Fibroblast of peridontal ligament (primary cell): ENCODE measurements at regions not wholly inside any gene's neighbourhood (a gene's known extent, or its start where the extent isn't known, plus 50 kb on each side); places are given as distances from the start of the nearest gene placed in this dataset.
"Not testable (repeated sequence)": the region's sequence is repeated elsewhere in the genome, so short reads cannot be mapped to it uniquely, and the experiment has no call there.

Source experiments
- DNase-seq: peaks from one replicate; pipeline ENCODE4 v3.0.0-alpha.2; 2010; ENCODE audit errors: extremely low read depth

DNA sequence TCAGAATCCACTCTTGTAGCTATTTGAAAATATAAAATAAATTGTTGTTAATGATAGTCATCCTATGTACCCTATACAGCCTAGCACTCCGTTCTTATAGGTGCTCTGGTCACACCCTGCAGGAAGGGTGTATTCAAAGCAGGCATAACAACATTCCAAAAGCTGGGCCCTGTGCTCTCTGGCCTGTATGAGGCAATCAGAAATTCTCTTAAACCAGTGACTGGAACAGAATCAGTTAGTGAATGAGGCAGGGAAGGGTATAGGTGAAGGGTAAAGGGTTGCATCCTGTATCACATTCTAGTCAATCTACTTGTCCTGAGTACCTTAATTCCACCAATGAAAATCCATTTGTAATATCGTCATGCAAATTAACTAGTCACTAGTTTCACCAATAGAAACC is 154.5 kb upstream of the ZNF217 start:
- no peak for DNase-seq

DNA sequence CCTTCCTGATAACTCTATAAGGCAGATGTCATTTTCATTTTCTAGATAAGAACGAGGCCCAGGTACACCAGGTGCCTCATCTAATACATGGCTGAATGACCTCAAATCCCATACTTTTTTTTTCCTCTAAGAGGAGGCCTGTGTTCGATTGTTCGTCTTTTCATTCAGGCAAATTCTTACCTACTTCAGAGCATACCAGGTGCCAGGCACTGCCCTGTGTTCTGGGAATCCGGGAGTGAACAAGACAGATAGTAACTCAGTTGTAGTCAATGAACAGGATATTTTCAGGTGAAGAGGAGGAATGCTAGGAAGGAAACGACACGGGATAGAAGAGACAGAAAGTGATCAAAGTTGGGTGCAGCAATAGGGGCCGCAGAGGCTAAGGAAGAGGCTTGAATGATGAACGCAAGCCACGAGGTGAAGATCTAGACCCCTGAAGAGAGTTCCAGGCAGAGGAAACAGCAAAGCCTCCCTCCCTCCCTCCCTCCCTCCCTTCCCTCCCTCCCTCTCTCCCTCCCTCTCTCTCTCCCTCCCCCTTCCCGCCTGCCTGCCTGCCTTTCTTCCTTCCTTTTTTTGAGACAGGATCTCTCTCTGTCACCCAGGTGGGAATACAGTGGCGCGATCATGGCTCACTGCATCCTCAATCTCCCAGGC is 150.1 kb upstream of the ZNF217 start:
- DNase-seq, result no peak

DNA sequence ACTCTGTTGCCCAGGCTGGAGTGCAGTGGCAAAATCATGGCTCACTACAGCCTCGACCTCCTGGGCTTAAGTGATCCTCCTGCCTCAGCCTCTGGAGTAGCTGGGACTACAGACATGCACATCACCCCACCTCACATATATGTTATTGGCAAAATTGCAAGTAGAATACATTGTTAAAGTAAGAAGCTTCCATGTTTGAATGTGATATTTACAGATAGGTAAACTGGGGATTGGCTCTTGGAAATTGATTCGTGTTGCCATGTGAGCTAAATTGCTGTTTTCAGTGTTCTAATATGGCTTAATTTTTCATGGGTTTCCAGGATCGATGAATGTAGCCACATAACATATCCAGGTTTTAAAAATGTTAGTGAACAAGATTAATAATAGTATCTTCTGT is 149.0 kb upstream of the ZNF217 start:
- no peak for DNase-seq

DNA sequence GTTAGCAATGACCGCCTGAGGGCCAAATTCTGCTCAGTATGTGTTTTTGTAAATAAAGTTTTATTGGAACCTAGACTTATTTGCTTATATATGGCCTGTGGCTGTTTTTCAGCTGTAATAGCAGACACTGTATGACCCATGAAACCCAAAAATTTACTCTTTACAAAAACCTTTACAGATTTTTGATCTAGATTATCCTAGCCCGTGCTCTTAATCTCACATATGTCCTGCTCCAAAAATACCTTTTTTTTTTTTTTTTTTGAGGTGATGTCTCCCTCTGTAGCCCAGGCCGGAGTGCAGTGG is 148.0 kb upstream of the ZNF217 start:
- DNase-seq, result no peak

DNA sequence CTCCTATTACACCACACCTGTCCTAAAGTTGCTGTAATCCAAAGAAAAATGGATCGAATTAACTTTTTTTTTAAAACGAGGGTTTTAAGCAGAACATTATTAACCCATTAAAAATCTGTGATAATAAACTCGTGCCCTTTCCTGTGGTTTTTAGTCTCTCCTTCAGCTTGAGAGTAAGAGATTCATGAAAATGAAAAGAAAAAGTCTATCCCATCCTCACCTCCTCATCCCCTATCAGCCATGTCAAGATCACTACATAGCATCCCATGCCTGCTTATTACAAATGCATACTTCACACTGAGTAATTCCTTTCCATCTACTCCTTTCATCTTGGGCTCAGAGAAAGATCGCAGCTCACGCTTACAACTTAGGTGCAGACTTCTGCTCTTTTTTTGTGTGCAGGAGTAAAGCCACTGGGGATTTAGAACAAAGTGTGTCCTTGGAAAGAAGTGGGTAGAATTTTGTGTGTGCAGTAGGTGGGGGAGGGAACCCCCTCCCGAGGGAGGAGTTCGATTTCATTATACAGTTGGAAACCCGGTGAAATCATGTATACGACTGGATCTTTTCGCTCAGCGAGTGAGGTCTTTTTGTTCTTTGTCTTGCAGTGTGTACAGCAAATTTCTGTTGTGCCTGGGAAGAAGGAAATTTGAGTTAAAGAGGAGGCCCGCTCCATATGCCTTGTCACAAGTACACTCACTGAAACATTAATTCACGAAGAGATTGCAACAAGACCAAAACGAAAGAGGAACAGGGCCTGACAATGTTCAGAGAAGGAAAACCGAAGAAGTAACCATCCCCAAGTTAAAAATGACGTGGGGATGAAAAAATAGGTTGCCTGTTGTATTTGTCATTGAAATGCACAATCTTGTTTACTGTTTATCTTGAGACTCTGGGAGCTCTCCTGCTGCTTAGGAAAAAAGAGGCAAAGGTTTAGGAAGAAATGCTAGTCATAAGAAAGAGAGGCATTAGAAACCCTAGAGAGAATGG is 146.5 kb upstream of the ZNF217 start:
- peak; percentile 54 for DNase-seq

DNA sequence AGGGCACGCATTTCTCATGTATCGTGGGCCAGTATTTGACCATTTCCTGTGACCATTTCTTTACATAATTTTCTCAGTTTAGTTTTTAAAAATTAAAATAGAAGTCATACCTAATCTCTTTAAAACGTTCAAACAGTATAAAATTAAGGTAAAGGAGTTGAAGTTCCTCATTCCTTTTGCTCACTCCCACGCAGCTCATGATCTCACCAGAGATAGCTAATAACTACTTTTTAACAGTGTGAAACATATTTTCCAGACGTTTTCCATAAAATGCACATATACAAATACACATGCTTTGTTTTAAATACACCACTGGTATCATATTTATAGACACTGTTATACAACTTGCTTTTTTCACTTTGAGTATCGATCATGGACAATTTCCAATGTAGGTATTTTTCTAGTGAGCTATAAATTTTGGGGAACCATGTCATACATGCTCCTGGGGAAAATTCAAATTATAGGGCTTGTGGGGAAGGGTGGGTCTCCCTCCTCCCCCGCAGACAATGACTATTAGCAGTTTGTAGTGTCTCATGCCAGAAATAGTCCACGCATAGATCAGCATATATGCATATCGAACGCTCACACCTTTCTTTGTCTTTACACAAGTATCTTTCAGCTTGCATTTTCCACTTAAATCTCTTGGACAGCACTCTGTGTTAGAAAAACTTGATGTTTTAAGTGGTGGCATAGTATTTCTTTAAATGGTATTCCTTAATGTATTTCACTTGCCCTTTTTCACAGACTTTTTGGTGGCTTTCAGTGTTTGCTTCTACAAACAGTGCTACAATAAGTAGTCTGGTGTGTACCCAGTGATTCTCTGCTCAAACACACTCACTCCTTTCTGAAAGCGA is 145.5 kb upstream of the ZNF217 start:
- no peak for DNase-seq

DNA sequence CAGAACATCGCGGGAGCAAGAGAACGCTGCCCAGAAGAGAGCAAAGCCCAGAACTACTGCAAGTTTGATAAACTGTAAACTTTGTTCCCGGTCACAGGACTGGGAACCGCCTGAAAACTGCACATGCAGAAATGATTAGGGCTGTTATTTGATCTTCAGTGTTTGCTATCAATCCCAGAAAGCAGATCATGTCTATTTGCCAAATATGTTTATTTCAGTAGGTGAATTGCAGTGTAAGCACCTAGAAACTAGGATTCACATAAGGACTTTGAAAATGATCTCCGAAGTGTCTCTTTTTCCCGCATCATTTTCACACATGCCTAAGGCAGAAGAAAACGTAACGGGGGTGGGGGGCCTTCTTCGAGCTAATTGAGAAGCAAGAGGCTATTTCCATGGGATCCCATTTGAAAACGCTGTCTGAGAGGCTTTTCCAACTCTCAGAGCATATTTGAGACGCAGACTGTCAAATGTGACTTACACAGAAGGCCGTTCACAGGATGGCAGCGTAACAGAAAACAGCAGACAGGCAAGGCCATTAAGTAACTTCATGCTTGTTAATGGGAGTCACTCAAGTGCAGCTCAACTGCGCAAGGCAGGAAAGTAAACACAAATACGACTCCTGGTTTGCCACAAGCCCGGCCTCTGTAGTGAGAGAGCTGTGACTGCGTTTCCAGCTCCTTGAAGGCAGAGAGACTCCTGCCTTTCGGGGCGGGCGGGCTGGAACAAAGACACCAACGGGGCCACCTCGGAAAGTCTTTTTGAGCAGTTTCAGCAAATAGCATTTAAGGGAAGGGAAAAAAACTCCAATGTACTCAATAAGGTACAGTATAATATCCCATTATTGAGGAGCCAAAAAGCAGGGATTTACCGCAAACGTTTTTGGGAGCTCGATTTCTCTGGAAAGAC is 144.7 kb upstream of the ZNF217 start:
- peak; percentile 73 for DNase-seq

DNA sequence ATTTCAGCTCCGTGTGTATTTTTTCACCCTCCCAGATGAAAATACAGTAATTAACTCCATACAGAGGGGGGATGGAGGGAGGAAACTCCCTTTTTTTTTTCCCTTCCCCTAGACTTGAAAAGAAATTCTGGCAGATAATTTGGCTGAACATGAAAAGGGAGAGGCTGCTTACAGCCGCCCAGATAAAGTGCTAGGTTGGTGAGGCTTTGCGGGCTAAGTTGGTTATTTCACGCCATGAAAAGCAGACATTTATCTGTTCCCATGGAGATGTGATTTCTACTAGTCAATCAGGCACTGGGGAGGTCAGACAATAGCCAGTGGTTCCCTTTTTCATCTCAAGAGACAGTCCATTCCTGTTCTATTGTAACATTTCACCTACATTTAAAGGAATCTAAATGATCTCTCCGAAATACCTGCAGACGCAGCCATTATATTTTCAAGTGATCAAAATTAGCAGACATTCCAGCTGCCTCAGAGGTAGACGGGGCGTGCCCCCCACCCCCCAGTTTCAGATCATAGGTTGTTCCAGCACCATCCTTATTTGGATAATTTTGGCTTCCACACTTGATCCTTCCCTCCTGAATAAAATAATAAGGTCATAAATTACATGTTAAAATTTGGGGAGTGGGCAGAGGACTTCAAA is 143.9 kb upstream of the ZNF217 start:
- peak; percentile 63 for DNase-seq

DNA sequence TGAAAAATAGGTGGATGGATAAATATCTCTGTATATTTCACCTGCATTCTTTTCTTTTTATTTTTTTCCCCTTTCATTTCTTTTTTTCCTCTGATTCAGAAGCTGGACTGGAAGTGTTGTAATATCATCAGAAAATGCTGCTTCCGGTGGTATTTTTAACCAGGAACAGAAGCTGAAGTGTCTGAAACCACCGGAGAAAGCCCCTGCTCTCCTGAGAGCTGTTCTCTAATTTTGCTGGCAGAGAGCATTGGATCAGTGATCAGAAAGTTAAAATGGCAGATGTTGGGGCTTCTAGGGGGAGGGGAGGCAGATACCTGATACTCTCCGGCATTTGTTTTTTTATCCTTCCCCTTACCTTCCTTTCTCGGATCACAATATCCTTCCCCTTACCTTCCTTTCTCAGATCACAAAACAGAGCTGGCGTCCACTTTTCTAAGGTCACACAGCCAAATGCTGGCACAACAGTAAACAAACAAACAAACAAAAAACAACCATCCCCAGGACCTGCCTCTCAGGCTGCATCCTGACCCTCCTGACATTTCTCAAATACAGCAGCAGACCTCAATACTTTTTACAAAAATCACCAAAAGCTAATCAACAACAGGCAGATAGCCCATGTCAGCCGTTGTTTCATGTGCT is 143.2 kb upstream of the ZNF217 start:
- DNase-seq, result peak; percentile 67

DNA sequence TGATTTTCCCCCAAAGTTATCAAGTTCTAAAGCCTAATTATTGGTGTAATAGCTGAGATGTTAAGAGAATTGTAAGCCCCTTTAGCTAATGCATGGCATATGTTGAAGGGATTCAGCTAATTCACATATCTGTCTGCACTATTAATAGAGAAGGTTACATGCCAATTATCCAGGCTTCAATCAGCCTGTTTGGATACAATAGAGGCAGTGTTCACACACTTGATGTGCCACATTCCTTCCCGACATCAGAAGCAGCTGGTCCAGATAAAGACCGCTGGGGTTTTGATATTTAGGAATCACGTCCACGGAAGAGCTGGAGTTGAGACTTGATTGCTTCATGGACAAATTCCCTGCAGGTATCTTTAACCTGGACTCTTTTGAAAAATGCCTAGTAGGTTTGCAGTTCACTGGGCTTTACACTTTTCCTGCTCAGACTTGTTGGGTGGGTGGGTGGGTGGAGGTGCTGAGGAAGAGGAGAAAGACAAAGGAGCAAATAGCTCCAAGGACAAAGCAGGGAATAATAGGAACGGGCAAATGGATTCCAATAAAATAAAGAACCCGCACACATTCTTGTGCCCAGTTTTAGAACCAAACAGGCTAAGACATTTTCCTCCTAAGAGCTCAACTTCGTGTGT is 142.6 kb upstream of the ZNF217 start:
- no peak for DNase-seq

DNA sequence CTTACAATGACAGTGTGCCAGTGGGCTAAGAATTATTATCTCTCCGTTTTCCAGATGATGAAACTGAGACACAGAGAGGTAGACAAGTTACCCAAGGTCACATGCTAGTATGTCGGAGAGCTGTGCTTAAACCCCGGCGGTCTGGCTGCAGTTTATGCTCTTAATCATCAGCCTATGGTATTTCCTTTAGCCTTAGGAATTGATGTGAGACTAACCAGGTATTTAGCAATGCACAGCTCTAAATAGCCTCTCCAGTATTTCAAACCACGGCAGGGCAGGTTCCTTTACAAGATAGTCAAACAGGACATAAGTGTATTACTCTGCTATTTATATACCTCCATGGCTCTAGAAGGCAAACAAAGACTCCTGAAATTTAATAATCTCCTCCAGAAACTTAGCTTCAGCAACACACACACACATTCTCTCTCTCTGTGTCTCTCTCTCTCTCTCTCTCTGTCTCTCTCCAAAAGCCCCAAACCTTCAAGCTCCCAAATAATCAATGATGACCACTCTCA is 142.0 kb upstream of the ZNF217 start:
- peak; percentile 84 for DNase-seq

DNA sequence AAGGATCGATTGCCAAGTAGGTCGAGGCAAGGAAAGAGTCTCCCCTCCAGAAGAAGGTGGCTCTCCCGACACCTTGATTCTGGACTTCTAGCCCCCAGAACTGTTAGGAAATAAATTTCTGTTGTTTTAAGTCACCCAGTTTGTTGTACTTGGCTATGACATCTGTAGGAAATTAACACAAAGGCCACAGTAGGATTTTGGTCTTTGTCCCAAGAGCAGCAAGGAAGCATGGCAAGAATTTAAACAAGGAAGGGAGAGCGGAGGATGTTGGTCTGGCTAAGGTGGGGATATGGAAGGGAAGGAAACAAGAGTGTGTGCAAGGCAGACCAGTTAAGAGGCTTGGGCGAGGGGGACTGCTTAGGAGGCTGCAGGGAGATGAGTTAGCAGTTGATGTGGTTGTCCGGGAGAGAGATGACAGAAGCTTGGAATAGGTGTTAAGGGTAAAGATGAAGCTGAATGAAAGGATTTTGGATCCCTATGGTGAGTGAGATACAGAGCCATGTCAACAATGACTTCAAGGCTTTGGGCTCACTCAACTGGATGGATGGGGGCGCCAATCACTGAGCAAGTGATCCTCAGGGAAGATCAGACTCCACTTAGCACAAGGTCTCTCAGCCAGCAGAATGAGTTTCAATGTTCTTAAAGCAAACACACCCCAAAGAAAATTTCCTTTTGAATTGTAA is 140.5 kb upstream of the ZNF217 start:
- peak; percentile 36 for DNase-seq

DNA sequence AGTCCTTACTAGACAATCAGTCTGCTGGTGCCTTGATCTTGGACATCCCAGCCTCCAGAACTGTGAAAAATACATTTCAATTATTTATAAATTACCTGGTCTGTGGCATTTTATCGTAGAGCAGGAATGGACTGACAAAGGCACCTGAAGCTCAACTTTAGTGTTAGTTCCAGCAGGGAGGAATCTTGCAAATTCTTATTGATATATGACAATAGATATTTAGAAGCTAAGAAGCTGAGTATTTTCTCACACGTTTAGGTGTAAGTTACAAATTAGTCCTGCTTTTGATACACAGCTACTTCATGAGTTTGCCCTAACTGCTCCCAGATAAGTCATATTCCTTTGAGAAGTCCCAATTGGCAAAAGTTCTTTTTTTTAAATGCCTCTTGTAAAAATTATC is 138.0 kb upstream of the ZNF217 start:
- no peak for DNase-seq

DNA sequence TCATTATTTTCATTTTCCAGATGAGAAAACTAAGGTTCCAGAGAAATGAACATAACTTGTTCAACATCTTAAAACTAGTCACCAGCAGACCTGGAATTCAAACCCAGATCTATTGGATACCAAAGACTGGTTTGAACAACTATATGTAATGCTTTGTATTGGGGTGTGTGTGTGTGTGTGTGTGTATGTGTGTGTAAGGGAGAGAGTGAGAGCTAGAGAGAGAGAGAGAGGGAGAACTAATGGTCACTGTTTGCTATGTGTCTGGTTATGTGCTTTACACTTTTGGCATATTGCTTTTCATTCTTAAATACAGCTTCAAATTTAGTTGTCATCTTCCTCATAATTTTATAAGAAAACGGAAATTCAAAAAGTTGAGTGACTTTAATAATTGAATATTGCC is 134.7 kb upstream of the ZNF217 start:
- no peak for DNase-seq

DNA sequence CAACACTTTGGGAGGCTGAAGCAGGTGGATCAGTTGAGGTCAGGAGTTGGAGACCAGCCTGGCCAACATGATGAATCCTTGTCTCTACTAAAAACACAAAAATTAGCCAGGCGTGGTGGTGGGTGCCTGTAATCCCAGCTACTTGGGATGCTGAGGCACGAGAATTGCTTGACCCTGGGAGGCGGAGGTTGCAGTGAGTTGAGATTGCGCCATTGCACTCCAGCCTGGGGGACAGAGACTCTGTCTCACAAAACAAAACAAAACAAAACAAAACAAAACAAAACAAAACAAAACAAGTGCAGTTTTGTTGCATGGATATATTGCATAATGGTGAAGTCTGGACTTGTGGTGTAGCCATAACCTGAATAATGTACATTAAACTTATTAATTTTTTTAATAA is 133.6 kb upstream of the ZNF217 start:
- not testable (repeated sequence) for DNase-seq

DNA sequence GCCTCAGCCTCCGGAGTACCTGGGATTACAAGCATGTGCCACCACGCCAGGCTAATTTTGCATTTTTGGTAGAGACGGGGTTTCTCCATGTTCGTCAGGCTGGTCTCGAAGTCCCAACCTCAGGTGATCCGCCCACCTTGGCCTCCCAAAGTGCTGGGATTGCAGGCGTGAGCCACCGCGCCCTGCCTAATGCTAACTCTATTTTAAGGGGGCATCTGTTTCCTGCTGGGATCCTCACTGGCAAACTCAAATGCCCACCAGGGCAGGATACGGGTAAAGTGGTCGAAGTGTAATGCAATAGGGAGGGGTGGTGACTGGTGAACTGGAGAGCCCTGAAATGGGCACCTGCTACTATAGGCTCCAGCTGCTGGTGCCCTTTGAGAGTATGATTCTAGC is 131.9 kb upstream of the ZNF217 start:
- no peak for DNase-seq

DNA sequence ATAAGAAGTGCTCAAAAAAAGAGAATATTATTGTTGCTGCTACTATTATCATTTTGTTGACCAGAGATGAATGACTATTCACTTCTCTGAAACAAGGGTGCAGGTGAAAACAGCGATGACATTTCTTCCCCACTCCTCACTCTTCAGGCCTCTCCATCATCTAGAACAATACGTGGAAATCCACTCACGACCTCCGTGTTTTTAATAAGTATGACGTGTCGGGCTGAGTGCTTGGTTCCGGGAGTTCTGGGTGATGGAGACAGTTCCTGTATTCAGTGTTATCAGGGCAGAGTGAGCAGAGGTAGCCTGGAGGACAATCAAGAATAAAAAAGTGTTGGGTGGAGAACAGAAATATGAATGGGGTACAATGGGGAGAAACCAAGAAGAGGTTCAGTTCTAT is 130.0 kb upstream of the ZNF217 start:
- no peak for DNase-seq

DNA sequence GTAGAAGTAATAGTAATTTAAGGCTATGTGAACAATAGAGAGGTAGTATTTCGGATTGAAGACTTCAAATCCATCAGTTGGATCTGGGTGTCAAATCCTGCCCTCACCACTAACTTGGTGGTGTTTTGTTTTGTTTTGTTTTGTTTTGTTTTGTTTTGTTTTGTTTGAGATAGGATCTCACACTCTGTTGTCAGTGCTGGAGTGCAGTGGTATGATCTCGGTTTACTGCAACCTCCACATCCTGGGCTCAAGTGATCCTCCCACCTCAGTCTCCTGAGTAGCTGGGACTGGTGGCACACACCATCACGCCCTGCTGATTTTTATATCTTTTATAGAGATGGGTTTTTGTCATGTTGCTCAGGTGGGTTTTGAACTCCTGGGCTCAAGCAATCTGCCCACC is 129.4 kb upstream of the ZNF217 start:
- DNase-seq, result no peak

DNA sequence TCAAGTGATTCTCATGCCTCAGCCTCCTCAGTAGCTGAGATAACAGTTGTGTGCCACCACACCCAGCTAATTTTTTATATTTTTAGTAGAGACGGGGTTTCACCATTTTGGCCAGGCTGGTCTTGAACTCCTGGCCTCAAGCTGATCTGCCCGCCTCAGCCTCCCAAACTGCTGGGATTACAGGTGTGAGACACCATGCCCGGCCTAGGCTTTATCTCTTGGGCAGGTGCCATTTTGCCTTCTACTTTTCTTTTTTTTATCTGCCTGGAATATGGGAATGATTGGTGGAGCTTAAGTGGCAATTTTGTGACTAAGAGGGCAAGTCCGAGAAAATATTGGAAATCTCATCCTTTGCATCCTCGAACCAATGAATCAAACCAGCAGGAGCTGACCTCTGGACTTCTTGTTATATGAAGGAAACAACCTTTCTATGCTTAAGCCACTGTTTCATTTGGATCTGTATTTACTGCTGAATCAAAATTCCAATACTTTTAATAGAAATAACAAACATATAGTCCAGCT is 128.9 kb upstream of the ZNF217 start:
- no peak for DNase-seq
